ENCODE measurements at regions not wholly inside any gene's neighbourhood (a gene's known extent, or its start where the extent isn't known, plus 50 kb on each side); places are given as distances from the start of the nearest gene placed in this dataset.

- CTCF ChIA-PET = no interaction called here
- BruUV-seq (replicated peaks) = no TSS peak
- H4K20me1 ChIP-seq (ENCODE audit: insufficient read depth) = no peaks in the 10 kb centered on the region
- DNase-seq (ENCODE audit: low read depth, low spot score) (no peak), ATAC-seq (no peak)
- RAD21 ChIA-PET (ENCODE audit: low non-redundant PET in 1 of 2, low total read pairs in 2 of 2, uncharacterized antibody in 2 of 2, unreplicated experiment in 2 of 2) = no interaction called here
- intact Hi-C loops (cut with micrococcal nuclease) = no loop called here
- H3K36me3 ChIP-seq (ENCODE audit: control insufficient read depth in 1 of 2, insufficient read depth in 2 of 2, low read length in 2 of 2) = no peaks in the 10 kb centered on the region
- H3K4me3 ChIP-seq (replicated peaks in 1 of 2; ENCODE audit: low read depth in 1 of 2, low read length in 2 of 2) = no peak overlapping the region
- no peaks in the 10 kb centered on the region for H3K4me1 ChIP-seq (ENCODE audit: control insufficient read depth in 1 of 2, insufficient read depth in 2 of 2, low read length in 2 of 2)
- H3K4me2 ChIP-seq (ENCODE audit: low read length) = no peak overlapping the region
- no peaks in the 10 kb centered on the region for H3K9me3 ChIP-seq (ENCODE audit: control insufficient read depth in 1 of 2, insufficient read depth in 1 of 2, low read depth in 1 of 2, low read length in 2 of 2)
- no peak for TF ChIP-seq ATF3 (IDR thresholded peaks at IDR 0.05)
- no peak for TF ChIP-seq EGR1 (IDR thresholded peaks at IDR 0.05; ENCODE audit: low read depth)
- TF ChIP-seq, protein P1, sequence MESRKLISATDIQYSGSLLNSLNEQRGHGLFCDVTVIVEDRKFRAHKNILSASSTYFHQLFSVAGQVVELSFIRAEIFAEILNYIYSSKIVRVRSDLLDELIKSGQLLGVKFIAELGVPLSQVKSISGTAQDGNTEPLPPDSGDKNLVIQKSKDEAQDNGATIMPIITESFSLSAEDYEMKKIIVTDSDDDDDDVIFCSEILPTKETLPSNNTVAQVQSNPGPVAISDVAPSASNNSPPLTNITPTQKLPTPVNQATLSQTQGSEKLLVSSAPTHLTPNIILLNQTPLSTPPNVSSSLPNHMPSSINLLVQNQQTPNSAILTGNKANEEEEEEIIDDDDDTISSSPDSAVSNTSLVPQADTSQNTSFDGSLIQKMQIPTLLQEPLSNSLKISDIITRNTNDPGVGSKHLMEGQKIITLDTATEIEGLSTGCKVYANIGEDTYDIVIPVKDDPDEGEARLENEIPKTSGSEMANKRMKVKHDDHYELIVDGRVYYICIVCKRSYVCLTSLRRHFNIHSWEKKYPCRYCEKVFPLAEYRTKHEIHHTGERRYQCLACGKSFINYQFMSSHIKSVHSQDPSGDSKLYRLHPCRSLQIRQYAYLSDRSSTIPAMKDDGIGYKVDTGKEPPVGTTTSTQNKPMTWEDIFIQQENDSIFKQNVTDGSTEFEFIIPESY (IDR thresholded peaks at IDR 0.05; ENCODE audit: extremely low read depth, insufficient replicate concordance, low read length) = no peak
- no peak for TF ChIP-seq ZFX (IDR thresholded peaks at IDR 0.05)
- no peak for TF ChIP-seq POLR2AphosphoS5 (IDR thresholded peaks at IDR 0.05; ENCODE audit: low read depth, low read length)
- TF ChIP-seq CTCF (IDR thresholded peaks at IDR 0.05 in 2 of 3, conservative IDR thresholded peaks at IDR 0.05 in 1 of 3; ENCODE audit: borderline replicate concordance in 1 of 3, insufficient read depth in 1 of 3, low read depth in 2 of 3, low read length in 2 of 3) = no peak
- TF ChIP-seq RAD21 (IDR thresholded peaks at IDR 0.05; ENCODE audit: low read depth) = no peak
- no peak for TF ChIP-seq CEBPB (IDR thresholded peaks at IDR 0.05; ENCODE audit: low read depth)
- no peak for TF ChIP-seq CBX3 (IDR thresholded peaks at IDR 0.05; ENCODE audit: low read depth)
- TF ChIP-seq REST (IDR thresholded peaks at IDR 0.05; ENCODE audit: low read depth) = no peak
- no peak for TF ChIP-seq SP1 (IDR thresholded peaks at IDR 0.05; ENCODE audit: low read depth)
- TF ChIP-seq POLR2A (IDR thresholded peaks at IDR 0.05; ENCODE audit: borderline replicate concordance, extremely low read depth, insufficient read depth, insufficient read length) = no peak
- TF ChIP-seq FOSL1 (IDR thresholded peaks at IDR 0.05; ENCODE audit: low read depth) = no peak
- no peak for TF ChIP-seq EZH2phosphoT487 (IDR thresholded peaks at IDR 0.05; ENCODE audit: borderline replicate concordance)
- no peak for TF ChIP-seq JUND (IDR thresholded peaks at IDR 0.05)
- TF ChIP-seq ZNF274 (IDR thresholded peaks at IDR 0.05; ENCODE audit: low read depth, low read length) = no peak
- TF ChIP-seq, protein P2, sequence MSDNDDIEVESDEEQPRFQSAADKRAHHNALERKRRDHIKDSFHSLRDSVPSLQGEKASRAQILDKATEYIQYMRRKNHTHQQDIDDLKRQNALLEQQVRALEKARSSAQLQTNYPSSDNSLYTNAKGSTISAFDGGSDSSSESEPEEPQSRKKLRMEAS (IDR thresholded peaks at IDR 0.05) = no peak
- no peaks in the 10 kb centered on the region for H3K79me2 ChIP-seq (ENCODE audit: insufficient read depth, low read length)
- POLR2A ChIA-PET = no interaction called here
- H3K27me3 ChIP-seq (ENCODE audit: insufficient read depth, low read length) = no peaks in the 10 kb centered on the region
- no peak overlapping the region for H2AFZ ChIP-seq (ENCODE audit: low read depth, low read length, poor library complexity, severe bottlenecking)
- no peaks in the 10 kb centered on the region for H3K9me2 ChIP-seq (ENCODE audit: insufficient read depth)
- H3K9ac ChIP-seq (ENCODE audit: low read length) = no peak overlapping the region
- no peak overlapping the region for H3K27ac ChIP-seq (ENCODE audit: low read depth, low read length)
These were observed 54.8 kb upstream of the SHISA3 start for GRCh38 chr4:42342459-42342858.

Measured in HCT116 (cell line).